NCI-H2107 (cell line): ENCODE measurements at regions not wholly inside any gene's neighbourhood (a gene's known extent, or its start where the extent isn't known, plus 50 kb on each side); places are given as distances from the start of the nearest gene placed in this dataset.

Experiments used
- DNase-seq: peaks from one replicate; lab custom pipeline; 2025; lab: John Stamatoyannopoulos, UW

DNA sequence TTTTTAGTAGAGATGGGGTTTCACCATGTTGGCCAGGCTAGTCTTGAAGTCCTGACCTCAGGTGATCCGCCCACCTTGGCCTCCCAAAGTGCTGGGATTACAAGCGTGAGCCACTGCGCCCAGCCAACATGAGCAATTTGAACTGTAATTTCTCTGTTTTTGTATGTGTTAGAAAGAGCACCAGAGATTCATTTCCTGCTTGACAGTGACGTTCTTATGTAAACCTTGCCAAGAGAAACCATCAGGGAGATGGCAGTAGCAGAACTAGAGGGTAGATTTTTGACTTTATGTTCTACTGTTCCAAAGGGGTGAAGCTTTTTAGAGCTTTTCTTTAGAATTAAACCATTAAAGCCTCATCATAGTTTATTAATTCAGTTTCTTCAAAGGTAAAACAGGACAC, 148.1 kb upstream of the UMPS start:
- DNase-seq, result no peak

DNA sequence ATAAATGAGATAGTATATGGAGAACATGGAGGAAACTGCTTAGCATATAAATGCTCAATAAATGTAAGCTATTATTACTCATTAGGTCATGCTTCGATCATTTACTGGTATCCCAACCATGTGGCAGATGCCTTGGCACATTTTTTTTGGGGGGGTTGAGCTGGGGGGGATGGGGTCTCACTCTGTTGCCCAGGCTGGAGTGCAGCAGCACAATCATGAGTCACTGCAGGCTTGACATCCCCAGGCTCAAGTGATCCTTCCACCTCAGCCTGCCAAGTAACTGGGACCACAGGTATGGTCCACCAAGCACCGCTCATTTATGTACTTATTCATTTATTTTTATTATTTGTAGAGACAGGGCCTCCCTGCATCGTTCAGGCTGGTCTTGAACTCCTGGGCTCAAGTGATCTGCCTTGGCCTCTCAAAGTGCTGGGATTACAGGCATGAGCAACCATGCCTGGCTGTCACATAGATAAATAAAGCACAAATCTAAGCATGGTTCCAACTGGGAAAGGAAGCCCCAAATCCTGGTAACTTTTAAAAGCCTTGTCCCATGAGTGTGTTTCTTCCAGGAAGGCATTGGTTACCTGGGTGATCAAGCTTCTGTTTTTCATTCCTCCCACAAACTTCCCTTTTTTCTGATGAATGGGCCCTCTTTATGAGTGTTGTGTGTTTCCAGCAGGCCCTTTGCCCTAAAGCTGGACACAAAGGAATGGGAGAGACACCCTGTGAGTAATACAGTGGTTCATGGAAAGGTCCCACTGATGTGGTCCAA, 147.4 kb upstream of the UMPS start:
- no peak for DNase-seq

DNA sequence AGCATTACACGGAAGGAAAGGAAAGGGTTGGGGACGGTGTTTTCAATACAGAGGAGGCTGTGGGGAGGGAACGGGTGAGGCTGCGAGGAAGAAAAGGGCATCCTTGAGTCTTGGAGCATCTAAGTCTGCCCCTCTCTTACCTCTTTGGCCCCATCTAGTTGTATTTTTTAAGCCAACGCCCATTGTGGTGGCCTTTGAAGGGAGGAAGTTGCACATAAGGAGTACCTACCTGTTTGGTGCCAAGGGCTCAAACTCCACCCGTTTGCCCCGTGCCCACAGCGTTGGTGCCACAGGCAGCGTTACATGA, 146.1 kb upstream of the UMPS start:
- DNase-seq, result no peak

DNA sequence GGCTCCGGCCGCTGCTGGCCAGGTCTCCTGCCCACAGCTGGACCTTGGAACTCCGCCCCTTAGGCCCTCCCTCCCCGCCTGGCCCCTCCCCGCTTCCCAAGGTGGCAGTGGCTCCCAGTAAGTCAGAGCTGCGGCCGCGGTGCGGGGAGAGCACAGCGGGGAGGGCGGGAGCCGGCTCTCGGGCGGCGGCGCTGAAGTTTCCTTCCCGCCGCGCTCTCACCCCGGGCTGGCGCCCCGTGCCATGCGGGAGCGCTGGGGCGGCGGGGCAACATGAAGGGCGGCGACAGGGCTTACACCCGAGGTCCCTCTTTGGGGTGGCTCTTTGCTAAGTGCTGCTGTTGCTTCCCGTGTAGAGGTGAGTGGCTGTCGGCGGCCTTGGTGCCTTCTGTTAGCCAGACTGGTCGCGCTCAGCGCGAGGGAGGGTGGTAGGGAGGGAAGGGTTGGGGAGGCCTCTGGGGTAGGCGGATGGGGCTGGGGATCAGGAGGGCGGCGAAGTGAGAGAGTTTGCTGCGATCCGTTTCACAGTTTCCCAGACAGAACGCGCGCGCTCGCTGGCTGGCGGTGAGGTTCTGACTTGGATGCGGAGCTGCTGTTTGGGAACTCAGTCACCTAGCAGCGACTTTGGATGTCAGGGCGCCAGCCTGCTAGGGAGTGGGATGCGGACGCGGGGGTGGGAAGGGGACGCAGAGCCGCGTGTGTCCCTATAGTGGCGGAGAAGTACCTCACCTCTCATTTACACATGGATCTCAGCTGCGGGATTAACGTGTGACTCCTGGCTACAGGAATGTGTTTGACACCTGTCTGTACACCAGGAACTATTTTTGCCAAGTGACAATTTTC, 145.5 kb upstream of the UMPS start:
- no peak for DNase-seq

DNA sequence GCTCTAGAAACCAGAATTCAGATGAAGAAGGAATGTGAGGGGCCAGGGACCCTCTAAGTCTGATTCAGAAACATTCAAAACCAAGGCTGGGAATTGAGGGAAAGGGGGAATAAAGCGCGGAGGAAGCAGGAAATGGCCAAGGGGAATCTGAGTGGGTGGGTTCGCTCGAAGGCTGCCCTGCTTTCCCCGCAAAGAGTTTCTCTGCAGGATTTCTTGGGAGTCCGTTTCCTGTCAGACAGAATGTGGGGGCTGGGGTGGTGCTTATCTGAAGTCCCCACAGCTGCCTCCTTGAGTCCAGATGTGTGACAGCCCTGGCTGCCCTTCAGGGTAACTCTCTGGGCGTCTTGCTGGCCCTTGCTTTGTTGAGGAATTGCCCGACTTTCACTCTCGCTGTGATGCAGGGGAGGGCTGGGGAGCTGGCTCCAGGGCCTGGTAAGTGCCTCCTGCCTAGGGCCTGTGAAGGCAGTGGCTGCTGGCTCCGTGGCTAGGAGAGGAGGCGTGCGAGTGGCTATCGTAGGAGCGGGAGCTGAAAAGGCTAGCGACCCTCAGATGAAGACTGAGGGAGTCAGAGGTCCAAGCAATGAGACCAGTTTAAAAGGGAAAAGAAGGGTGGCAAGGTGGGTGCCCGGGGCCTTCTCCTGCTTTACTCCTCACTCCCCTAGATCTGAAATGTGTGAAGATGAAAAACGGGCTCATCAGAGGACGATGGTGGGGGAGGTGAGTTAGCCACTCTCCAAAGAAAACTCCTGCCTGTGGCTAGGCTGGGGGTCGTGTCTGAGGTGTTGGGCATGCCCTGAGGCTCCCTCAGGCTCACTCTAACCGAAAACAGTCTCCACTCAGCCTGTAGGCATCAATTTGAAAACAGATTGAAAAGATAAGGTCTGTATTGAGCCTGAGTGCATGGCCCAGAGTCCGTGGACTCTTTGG, 143.9 kb upstream of the UMPS start:
- DNase-seq, result no peak

DNA sequence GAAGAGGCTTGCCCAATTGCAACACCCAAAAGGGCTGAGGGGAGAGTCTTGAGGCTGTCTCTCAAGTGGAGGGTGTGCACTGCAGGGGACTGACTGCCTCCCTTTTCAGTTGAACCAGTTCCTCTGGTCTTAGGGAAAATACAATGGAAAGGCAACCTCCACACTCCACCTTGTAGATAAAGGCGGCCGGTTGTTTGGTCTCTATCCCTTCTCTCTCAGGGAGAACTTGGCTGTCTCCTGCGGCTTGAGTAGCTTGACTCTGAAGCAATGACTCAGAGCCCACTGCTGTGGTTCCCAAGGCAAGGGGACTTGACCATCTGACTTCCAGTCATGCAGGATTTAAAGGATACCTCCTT, 143.2 kb upstream of the UMPS start:
- no peak for DNase-seq

DNA sequence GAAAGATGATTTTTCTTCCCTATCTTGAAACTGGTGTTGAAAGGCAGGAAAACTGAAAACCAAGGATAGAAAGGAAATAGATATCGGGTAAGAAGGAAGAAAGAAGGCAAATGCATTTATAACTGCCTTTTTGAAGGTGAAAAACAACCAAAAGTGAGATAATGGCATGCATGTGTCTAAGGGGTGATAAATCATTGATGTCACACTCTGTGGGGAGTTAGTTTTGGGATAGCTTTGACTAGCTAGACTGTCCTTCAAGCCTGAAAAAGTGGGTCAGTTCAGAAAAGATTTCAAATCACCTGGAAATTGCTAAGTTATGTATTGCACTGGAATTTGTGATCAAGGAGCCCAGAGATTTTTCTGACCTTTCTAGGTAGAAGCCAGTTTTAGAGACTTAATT, 142.2 kb upstream of the UMPS start:
- no peak for DNase-seq

DNA sequence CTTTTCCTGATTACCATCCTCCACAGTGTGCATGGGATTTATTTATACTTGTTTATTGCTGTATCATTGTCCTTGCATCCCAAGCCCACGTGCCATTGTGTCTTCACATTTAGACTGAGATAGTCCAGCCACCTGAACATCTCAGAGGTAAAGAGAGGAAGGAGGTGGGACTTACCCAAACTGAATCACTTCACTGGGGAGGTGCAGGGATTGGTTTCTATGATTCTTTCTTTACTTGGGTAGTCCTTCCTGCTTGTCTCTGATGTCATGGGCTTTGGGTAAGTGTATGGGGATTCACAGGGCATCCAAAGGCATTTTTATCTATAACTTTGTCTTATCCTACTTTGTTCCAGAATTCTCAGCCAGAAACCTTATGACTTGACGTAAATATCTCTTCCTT, 141.5 kb upstream of the UMPS start:
- no peak for DNase-seq

DNA sequence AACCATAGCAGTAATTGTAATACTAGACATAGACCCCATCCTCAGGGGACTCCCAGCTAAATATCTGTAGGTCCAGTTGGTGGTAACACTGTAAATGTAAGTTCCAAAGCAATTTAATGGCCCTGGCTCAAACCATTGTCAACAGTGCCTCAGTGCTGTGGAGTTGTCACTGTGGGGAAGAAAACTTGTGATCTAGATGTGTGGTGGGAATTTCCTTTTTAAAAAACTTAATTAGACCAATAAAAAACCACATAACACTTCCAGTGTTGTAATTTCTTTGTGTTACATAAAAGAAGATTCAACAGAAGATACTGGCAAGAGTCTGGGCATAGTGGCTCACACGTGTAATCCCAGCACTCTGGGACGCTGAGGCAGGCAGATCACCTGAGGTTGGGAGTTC, 138.6 kb upstream of the UMPS start:
- DNase-seq, result no peak

DNA sequence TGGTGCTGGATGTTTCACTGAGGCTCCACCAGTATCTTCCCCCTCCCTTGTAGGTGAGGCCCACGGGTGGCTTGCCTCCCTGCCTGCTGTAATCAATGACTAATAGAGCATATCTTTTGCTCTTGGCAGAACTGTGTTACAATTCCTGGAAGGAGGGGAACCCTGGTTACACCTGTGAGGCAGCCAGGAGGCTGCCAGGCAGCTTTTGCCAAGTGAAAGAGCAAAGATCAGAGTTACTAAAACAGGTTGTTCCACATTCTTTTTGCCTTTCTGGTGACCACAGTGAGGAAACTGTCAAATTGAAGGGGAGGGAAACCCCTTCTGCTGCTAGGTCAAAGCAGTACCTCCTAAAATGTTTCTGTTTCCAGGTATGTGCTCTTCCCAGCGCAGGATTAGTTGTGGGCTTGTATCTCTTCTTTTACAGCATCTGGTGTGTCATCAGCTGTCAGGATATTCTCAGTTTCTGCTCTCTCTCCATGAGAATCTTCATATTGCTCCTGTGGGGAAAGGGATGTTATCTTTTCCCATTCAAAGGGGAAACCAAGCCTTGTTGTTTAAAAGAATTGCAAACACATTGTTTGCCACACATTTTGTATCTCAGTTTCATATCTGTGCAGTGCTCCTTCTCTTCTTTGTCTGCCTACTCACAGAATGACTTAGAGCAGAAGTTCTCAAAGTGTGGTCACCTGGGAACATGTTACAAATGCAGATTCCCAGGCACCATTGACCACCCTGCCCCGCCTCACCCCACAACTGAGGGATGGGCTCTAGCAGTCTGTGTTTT, 137.4 kb upstream of the UMPS start:
- DNase-seq, result no peak

DNA sequence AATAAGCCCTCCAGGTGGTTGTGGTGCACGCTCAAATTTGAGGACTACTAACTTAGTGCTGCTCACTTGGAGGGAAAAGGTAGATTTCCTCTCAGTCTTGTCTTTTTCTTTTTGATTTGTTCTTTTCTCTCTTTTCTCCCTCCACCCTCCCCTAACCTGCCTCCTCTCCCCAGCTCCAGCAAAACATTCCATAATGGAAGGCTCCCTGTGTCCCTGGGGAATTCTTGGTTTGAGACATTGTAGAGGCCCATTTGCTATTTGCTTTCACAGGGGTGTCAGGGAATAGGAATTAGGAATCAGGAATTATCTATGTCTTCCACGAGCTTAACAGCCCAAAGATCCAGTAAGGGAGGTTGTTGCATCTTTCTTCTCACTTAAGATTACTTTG, 136.8 kb upstream of the UMPS start:
- no peak for DNase-seq

DNA sequence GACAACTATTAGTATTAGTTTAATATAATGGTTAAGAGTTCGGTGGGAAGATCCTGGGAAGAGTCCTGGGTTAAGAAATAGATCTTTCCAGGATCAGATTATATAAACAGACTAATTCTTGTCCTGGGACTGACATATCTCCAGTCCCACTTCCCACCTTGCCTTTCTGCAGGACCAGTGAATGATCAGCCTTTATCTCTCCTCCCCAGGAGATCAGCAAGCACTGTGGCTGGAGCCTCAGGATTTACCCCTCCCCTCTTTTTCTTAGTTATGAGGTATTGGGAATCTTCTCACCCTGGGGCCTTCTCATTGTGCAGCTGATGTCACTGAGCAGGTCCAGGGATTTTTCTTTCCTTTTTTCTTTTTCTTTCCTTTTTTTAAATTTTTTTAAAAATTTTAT, 135.7 kb upstream of the UMPS start:
- DNase-seq, result no peak

DNA sequence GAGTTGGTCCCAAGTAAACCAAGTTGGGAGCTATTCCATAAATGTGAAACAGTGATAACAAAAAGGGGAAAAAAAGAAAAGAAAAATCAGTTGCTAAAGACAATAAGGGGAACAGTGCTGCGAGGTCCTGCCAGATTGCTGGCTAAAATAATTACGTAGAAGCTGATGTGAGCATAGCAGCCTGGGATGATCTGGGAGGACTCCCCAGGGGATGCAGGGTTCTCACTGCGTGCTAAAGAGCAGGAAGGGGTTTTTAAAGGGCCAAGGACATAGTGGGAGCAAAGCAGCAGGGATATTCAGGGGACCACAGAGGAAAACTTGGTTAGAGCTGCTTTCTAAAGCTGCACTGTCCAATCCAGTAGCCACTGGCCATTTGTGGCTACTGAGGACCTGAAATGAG, 133.0 kb upstream of the UMPS start:
- DNase-seq, result no peak

DNA sequence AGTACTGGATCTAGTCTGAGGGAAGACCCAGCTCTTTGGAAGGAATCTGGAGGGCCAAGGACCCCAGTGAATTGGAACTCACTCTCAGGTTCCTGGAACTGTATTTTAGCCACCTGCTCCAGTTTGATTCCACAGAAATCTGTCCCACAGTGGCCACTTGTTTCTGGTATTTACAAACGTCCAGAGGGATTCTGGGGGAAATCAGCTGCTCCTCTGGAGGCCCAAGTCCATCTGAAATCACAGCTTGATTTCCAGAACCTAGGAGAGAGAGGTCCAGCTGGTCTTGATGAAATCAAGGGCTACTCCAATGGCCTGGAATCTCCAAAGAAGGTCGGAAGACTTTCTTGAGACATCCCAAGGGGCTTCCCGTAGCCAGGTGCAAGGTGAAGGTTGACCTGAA, 132.3 kb upstream of the UMPS start:
- DNase-seq, result no peak

DNA sequence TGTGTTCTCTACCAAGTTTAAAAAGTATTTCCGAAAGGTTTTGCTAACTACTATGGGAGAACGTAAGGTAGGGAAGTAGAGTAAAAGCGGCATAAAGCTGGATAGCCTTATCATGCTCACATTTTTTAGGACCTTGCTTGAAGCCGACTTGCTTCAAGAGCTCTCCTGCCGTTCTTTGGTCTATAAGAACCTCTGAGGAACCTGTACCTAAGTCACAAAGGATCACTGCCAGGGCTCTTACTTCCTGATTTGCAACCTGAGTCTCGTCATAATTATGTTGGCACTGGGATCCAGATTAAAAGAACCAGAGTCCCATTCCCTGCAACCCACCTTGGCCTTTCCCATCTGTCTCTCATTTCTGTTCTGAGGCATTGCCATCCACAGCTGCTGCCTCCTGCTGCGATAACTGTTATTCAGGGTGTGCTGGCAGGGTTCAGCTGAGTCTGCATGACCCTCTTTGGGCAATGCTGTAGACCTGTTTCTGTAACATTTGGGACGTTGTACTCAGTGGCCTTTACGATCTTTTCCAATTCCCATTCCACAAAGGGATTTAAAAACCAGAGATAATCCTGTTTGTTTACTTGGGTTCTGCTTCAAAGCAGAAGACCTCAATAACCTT, 131.0 kb upstream of the UMPS start:
- DNase-seq, result no peak

DNA sequence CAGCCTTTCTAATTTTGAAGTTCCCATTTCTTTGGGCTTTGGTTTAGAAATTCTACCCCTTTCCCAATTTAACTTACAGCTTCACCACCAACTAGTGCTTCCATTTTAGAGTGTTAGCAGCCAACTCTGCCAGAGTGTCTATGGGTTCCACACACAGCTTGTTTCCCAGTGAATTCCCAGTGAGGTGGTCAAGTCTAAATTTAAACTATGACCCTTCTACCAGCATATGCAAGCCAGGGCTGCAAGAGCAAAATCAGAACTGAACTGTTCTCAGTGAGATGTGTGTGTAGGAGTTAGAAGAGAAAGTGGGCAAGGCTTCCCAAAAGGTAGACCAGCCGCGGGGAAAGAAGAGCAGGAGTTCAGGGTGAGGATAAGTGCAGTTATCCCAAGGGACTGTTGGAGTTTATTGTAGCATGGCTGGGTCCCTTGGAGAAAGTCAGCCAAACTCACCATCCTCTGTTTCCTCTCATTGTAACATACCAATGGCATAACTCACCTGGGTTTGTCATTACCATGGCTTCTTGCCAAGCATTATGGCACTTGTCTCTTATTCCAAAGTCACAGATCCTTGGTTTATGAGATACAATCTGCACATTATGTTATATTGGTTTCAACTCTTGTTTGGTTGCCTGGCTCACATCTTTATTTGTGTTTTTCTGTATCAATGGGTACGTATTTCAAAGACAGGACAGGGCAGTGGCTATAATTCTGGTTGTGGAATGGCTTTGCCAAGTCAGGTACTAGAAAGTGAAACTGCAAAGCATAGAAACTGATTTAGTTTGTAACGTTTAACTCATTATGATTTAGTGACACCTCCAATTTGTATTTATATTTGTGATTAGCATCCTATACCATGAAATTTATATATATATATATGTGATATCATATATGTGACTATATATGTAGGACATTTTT, 130.2 kb upstream of the UMPS start:
- DNase-seq, result no peak

DNA sequence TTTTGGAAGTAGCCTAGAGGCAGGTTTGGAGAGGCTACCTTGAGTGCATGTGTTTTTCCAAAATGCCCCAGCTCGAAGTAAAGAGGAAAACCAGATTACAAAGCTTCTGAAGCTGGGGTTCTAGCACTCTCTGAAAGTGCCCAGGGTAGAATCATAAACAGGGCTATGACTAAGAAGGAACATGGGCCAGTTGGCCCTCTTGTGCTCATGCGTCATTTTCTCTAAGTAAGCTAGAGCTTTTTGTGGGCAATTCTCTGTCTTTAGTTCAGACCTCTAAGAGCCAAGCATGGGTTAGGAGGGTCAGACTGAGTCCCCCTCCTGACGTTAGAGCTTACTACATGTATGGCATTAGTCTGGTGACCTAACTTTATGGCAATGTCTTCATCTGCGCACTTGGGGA, 129.5 kb upstream of the UMPS start:
- DNase-seq, result no peak

DNA sequence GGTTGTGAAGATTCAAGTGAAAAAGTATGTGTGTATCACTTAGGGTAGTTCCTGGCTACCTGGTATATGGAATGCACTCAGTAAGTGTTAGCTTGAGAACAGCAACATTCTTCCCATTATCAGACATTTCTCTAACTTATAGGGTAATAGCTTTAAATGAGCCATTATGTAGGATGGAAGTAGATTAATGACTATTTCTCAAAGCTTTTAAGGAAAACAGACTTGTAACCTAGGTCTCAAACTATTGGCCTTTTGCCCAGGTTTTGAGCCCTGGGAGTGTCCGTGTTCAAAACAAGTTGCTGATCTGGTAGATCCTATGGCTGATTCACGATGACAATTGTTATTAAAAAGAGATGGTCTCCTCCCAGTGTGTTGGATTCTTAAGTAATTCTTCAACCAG, 129.1 kb upstream of the UMPS start:
- no peak for DNase-seq

DNA sequence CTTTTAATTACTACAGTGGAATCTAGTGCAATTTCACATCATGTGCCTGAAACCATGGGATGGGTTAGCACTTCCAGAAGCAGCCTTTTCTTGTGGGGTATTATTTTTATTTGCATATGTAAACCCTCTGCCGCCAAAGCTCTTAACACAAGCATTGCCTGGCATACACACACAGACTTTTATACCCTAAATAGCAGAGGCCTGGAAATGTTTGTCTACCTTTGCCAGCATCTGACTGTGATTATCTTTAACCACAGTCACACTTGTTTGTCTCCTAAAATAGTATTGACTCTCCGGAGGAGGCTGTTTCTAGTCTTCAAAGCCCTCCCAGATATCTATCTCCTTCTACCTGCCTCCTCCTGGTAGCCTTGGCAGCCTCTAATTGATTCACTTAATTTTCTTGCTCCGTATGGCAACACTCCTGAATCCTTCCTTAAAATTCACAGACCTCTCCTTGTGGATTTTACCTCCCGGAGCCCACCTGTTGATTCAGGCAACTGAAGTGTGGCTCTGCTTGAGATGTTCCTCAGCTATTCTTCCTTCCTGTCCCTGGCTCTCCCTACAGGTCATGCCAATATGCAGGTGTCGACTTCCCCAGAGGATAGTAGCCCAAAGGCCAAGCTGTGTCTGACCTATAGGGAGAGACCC, 127.1 kb upstream of the UMPS start:
- DNase-seq, result no peak
